ENCODE measurements at regions not wholly inside any gene's neighbourhood (a gene's known extent, or its start where the extent isn't known, plus 50 kb on each side); places are given as distances from the start of the nearest gene placed in this dataset.

DNA sequence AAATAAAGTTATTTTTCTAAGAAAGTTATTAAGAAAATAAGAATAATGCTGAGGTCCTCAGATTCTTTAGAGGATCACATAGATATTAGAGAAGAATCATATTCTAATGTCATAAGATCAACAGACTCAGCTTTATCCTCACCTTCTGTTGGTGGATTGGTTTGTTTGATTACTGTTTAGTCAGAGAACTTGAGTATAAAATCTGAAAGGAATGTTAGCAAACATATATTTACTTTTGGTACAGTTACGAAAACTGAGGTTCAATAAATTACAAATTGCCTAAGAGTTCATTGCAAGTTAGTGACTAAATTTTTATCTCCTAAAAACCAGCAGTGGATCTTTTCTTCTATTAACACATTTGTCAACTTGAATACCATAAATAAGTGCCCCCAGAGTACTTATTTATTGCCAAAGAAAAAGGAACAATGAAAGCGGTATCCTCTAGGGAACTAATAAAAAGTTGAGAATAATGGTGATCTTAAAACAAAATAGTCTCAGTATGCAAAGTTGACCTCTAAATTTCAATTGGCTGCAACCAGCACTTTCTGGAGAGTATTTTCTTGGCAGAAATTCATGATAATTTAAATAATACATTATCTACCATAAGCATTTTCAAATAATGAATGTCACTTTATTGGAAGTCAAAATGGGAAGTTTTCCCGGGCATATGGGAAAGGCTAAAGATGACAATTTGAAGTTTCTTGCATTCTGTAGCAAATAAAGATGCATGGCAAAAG, 296.8 kb downstream of the OTOL1 start:
- DNase-seq (ENCODE audit: low spot score in 2 of 2) (no peak), FAIRE-seq (no peak)

DNA sequence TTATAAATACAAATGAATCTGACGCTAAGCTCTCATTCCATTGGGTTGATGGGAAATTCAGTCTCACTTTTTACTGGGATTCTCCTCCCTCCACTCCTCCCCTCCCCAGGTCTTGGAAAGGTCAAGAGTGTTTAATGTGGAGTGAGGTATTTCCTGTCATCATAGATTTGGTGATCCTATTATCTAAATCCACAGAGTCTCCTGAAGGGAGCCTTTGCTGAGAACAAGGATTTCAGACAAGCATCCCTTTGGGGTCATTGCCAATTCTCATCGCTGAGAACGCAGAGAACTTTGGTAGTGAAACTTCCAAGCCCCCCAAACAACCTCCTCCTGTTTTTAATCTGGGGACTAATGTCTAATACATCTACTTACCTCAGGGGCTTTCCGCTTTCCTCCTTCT, 297.9 kb downstream of the OTOL1 start:
- FAIRE-seq (no peak), DNase-seq (ENCODE audit: low spot score in 2 of 2) (no peak)

DNA sequence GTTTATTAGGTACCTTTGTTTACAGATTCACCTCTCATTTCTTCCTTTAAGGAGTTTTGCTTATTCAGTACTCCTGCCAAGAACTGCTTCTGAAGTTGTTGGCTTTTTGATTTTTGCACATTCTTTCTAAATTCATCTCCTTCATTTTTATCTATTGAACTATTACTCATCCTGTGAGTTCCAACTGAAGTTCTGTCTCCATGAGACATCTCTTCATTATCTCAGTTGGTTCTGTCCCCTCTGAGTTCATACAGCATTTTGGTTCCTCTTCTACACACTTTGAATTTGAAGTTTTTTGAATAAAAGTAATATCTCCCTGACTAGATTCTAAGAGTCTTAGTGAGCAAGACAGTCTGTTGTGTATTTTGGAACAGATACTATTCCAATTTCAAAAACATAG, 299.7 kb downstream of the OTOL1 start:
- no peak for FAIRE-seq
- DNase-seq (ENCODE audit: low spot score in 2 of 2), result no peak

DNA sequence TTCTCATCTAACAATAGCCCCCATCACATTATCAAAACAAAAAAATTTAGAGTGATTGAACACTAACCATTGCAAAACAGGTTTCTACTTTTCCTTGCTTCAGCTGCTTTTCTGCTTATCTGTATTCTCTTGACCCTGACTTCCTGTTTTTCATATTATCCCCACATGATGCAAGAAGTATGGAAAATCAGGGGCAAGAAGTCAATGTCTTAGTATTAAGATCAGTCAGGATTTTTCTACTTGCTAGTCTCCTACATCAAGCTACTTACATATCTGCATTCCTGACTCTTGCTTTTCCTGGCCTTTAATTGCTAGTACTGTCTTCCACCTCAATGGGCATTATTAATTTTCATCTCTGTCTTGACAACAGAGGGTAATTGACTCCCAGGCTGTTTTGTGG, 300.2 kb downstream of the OTOL1 start:
- DNase-seq (ENCODE audit: low spot score in 2 of 2), result no peak
- no peak for FAIRE-seq

DNA sequence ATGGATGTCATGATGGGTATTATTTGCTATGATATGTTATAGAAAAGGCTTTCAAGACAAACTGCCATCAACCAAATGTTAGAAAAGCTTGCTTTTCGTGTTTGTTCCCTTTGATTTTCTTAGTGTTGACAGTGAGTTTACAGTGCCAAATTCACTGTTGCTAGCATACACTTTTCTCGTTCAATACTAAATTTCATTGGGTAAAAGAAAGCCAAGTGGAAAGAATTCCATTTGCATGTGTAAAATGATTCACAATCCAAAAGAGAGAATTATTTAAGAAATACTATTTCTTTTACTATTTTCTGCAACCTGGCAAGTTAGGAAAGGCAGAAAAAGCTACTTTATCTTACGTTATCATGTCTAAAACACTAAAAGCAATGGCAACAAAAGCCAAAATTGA, 301.4 kb downstream of the OTOL1 start:
- FAIRE-seq (no peak), DNase-seq (ENCODE audit: low spot score in 2 of 2) (no peak)

DNA sequence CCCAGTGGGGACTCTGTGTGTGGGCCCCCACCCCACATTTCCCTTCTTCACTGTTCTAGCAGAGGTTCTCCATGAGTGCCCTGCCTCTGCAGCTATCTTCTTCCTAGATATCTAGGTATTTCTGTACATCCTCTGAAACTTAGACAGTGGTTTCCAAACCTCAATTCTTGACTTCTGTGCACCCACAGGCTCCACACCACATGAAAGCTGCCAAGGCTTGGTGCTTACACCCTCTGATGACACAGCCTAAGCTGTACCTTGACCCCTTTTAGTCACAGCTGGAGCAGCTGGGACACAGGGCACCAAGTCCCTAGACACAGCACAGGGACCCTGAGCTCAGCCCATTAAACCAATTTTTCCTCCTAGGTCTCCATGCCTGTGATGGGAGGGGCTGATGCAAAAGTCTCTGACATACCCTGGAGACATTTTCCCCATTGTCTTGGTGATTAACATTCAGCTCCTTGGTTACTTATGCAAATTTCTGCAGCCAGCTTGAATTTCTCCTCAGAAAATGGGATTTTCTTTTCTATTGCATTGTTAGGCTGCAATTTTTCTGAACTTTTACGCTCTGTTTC, 304.5 kb downstream of the OTOL1 start:
- FAIRE-seq (no peak), DNase-seq (ENCODE audit: low spot score in 2 of 2) (no peak)

DNA sequence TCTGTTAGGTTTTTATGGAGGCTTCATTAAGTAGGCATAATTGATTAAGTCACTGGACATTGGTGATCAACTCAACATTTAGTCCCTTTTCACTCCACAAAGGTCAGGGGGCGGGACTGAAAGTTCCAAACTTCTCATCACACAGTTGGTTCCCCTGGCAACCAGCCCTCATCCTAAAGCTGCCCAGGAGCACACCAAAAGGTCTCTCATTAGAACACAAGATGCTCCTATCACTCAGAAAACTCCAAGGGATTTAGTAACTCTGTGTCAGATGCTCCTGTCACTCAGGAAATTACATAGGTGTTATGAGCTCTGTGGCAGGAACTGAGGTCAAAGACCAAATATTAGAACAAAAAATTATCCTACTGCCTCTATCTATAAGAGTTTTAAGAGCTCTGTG, 321.5 kb downstream of the OTOL1 start:
- DNase-seq (ENCODE audit: low spot score in 2 of 2), result no peak
- no peak for FAIRE-seq

DNA sequence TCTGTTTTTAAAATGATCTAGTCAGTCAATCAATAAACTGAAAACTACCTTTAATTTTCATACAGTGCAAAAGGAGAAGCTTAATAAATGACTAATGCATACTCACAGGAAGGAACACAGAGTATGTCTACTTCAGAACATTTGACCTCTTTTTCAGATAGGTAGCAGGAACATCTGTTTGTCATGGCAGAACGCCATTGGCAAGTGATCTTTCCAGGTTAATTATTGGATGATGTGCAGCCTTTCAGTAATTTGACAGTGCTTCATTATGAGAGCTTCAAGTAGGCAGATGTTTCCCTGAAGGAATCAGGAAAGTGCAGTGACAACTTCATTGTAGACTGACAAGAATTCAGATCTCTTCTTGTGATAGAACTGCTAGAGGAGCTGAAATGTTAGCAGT, 325.0 kb downstream of the OTOL1 start:
- DNase-seq (ENCODE audit: low spot score in 2 of 2) (no peak), FAIRE-seq (no peak)

DNA sequence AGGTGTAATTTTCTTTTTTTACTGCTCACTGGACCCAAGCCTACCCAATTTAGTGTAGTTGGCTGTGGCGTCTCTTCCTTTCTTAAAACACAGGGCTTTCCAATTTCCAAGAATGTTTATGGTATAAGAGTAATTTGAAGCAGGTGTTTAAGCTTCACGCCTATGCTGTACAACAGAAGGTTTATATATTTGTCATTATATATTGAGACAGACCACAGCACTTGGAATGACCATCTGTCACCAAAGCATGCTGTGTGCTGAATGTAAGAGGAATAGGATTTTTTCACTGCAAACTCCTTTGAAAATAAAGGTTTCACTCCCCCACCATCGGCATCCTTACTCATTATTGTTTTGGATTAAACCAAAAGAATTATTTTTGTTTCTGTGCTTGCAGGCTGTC, 325.7 kb downstream of the OTOL1 start:
- DNase-seq (ENCODE audit: low spot score in 2 of 2) (no peak), FAIRE-seq (no peak)

DNA sequence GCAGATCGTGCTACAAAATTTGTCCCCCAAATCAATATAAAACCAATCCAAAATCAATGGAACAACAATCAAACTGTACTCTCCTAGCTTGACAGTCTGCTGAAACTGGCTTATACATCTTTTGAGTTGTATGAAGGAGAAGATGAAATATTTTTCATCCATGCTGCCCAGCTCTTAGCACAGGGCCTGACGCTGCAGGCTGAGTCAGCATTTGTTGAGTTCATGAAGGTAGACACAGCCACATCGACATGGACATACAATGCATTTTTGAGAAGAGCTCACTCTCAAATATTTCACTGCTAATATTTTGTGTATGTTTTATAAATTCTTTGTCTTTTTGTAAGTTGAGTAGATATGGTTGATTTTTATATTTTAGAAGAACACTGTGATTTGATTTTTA, 327.3 kb downstream of the OTOL1 start:
- FAIRE-seq (no peak), DNase-seq (ENCODE audit: low spot score in 2 of 2) (no peak)

DNA sequence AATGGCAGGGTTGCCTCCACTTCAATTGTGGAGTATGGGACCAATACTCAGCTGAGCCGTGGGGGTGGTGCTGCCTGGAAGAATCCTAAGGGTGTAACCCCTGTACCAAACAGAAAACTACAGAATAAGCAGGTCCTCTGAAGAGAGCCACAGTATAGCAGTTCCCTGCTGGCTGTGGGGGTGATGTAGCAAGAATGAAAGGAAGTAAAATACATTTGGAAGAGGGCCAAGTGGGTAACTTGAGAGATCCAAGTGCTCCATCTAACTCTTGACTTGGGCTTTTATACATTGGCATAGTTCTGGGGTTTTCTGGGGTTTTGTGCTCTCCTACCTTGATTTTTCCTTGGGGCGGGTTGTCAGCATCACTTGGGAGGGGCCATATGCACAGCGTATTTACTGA, 341.4 kb downstream of the OTOL1 start:
- no peak for DNase-seq (ENCODE audit: low spot score in 2 of 2)
- FAIRE-seq, result no peak

DNA sequence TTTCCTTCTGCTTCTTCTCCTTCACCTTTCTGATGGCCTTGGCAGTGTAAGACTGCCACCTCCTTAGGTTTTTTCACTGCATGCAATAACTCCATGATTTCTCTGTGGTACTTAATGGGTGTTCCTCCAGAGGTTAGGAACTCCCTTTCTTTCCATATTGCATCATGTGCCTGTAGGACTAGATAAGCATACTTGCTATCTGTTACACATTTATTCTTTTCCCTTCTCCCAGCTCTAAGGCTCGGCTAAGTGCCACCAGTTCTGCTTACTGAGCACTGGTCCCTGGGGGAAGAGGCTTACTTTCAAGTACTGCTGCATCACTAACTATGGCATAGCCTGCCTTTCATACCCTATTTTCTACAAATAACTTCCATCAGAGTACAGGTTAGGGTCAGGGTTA, 351.8 kb downstream of the OTOL1 start:
- FAIRE-seq (no peak), DNase-seq (ENCODE audit: low spot score in 2 of 2) (no peak)

DNA sequence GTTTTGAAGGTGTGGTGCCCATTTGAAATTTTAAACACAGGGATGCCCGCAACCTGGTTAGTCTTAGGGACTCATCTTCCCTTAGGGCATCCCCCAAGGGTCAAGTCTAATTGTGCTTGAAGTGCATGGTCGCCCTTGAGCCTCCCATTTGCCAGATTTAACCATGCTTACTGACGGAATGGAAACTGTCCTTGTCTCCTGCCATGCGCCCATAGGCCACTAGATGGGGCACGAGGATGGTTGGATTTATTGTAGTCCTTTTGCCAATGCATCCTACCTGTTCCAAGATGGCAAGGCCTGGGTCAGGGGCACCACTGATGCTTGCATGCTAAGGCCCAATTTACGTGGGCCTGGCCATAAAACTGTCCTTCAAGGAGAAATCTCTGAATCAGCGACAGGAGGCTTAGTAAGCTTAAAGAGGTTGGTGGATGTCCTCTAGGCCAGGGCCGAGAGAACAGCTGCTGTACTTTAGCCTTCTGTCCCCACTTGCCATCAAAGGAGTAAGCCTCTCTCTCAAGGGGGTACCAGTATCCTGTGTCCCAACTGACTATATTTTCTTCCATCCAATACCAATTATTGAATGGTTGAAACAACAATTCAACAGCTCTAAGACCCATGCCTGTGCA, 355.4 kb downstream of the OTOL1 start:
- no peak for FAIRE-seq
- DNase-seq (ENCODE audit: low spot score in 2 of 2), result peak in 1 of 2 donors; percentile 10

DNA sequence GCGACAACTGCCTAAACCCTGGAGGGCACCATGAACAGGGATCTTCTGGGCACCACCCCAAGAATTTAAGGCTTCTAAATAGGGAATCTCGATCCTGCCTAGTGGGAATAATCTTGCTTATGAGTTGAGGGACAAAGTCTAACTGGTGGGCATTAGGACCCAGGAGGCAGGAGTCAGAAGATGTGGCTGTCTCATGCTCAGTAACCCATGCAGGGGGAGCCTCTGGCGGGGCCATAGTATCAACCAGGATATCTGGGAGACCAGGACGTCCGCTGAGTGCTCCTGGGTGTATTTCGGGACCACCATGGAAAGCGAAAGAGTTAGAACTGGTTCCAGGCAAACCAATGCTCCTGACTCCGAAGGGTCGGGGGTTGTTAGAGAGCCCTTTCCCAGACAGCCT, 356.1 kb downstream of the OTOL1 start:
- DNase-seq (ENCODE audit: low spot score in 2 of 2), result no peak
- no peak for FAIRE-seq

DNA sequence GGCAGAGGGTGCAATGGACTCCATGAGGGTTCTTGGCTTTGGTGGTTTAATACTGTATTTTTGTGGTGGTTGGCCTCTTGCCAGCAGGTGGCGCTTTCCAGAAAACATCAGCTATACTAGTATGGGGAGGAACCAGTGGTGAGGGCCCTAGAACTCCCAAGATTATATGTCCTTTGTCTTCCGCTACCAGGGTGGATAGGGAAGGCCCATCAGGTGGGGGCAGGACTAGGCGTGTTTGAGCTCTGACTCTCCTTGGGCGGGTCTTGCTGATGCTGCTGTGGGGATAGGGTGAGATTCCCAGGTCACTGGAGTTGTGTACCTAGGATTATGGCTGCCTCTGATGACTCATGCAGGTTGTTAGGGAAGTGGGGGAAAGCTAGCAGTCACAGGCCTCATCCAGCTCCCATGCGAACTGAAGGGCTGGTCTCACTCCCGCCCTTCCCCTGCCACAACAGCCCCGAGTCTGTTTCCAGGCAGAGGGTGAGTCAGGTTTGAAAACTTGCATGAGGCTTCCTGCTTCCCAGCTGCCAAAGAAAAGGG, 357.7 kb downstream of the OTOL1 start:
- no peak for FAIRE-seq

DNA sequence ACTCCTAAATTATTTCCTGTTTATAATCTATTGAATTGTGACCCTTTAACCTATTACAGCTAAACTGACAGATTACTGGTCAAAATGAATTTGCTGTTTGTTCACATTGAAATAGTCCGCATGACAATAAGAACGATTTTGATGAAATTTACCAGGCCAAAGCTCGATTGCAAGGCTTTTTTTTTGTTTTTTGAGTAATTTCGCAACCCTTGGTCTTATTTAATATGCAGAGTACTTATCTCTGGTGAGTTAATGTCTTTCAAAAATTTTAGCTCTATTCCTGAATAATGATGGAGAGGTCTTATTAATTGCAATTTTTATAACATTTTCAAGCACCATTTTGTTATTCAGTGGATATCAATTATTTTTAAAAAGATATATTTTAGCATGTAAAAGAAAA, 362.4 kb downstream of the OTOL1 start:
- DNase-seq (ENCODE audit: low spot score in 2 of 2), result no peak
- FAIRE-seq, result no peak

More for the DNA sequence above, 357.7 kb downstream of the OTOL1 start:
- no peak for DNase-seq (ENCODE audit: low spot score in 2 of 2)

DNA sequence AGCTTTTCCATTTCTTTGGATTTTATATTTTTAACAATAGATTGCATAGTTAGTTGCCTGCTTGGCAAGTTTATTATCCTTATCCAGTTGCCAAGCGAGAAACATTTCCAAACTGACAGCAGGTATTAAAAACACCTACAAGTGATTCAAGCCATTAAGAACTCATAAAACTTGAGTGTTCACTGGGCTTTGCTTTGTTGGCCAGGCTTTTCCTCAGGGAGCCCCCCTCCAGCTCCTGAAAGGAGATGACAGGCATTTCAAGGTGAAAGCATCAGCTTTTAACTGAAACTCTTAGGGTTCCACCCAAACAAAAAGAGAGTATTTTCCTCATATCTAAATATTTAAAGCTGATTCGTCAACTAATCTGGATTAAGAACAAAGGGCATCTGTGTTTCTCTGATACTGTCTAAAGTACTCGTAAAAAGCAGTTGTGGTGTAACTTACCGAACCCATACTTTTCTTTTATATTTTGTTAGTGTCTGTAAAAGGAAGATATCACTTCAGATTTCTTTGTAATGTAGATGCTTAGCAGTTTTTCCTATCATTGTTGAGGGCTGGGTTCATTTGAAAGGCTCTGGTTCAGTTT, 363.4 kb downstream of the OTOL1 start:
- no peak for DNase-seq (ENCODE audit: low spot score in 2 of 2)
- no peak for FAIRE-seq

DNA sequence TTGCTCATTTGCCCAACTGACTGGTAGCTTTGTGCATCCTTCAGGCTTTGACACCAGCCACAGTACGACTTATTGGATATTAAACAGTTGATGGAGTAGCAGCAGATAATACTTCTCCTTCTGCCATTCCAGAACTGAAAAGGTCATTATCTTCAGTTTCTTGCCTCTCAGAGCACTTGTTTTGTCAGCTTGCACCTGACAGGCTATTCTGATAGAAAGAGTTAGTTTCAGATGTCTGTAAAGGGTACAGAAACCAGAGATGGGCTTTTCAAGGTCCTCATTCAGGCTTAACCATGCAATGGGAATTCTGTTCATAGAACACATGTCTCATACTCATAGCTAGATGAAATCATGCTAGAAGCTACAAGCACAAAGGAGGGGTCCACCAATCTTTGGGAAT, 367.2 kb downstream of the OTOL1 start:
- no peak for DNase-seq (ENCODE audit: low spot score in 2 of 2)
- no peak for FAIRE-seq

DNA sequence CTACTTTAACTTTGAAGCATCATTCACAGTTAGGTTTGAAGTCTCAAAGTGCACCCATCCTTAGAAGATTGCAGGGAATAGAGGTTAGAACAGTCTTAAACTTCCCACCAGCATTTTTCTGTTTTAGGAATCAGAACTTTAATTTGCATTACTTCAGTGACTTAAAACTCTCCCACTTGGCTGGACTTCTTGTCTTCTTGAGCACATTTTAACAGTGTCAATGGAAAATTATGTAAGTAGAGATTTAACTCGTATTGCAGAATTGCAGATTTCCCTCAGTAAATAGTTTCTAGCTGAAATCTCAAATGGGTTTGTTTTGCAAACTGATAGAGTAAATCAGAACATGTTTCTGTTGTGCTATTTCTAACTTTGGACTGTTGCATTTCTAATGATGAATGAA, 369.6 kb downstream of the OTOL1 start:
- no peak for FAIRE-seq

DNA sequence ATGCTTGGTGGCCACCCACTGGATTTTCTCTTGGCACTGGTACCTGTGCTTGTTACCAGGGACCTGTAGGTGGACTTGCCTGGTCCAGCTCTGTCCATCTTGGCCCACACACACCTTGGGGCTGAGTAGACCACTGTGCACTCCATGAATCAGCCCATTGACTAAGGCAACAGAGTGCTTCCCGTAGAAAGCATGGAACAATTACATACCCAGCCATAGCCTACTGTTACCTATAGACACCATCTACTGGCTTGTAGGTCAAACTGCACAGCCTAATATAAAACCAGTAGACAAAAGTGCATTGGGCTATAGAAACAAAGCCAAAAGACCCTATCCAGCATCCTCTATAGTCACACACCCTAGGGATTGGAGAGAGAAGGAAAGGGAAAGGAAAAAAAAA, 378.9 kb downstream of the OTOL1 start:
- DNase-seq (ENCODE audit: low spot score in 2 of 2) (no peak), FAIRE-seq (no peak)

More for the DNA sequence above, 369.6 kb downstream of the OTOL1 start:
- DNase-seq (ENCODE audit: low spot score in 2 of 2), result no peak

DNA sequence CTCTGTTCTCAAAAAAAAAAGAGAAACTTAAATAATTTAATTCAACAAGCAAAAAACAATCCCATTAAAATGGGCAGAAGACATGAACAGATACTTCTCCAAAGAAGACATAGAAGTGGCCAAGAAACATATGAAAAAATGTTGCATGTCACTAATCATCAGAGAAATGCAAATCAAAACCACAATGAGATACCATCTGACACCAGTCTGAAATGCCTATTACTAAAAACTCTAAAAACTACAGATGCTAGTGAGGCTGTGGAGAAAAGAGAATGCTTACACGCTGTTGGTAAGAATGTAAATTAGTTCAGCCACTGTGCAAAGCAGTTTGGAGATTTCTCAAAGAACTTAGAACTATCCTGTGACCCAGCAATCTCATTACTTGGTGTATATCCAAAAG, 382.9 kb downstream of the OTOL1 start:
- FAIRE-seq (no peak), DNase-seq (ENCODE audit: low spot score in 2 of 2) (no peak)

DNA sequence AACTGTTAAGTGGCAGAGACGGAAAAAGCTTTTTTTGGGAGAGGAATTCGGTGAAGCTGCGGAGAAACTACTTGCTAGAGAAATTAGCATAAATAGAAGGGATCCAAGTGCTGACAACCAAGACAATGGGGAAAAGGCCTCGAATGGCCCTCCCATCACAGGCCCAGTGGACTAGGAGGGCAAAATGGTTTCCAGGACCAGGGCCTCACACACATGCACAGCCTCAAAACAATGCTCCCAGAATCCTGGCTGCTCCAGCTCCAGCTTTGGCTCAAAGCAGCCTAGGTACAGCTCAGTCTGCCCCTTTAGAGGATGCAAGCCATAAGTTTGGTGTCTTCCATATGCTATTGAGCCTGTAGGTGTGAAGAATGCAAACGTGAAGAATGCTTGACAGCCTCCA, 388.2 kb downstream of the OTOL1 start:
- no peak for FAIRE-seq

More for the DNA sequence above, 388.2 kb downstream of the OTOL1 start:
- DNase-seq (ENCODE audit: low spot score in 2 of 2), result no peak

Data from frontal cortex (tissue), 3 donors.